Brain microvascular endothelial cell (primary cell): ENCODE measurements at regions not wholly inside any gene's neighbourhood (a gene's known extent, or its start where the extent isn't known, plus 50 kb on each side); places are given as distances from the start of the nearest gene placed in this dataset.
A peak's percentile ranks its signal among the peaks of the same experiment; 100 is the strongest.
"Not testable (repeated sequence)": the region's sequence is repeated elsewhere in the genome, so short reads cannot be mapped to it uniquely, and the experiment has no call there.

Experiments used
- DNase-seq: peaks from one replicate; pipeline ENCODE4 v3.0.0-alpha.2; 2020
- H3K27ac ChIP-seq: fragments of 250-450 bp; sonication (Bioruptor Pico); 2 replicates; pipeline ENCODE4 v1.5.1; 2020; ENCODE audit warnings: mild to moderate bottlenecking, moderate library complexity
- H3K27me3 ChIP-seq: fragments of 250-450 bp; sonication (Bioruptor Pico); replicated peaks from 2 replicates; pipeline ENCODE4 v1.5.1; 2020; ENCODE audit warnings: mild to moderate bottlenecking
- H3K36me3 ChIP-seq: fragments of 250-450 bp; sonication (Bioruptor Pico); replicated peaks from 2 replicates; pipeline ENCODE4 v1.5.1; 2020; ENCODE audit warnings: mild to moderate bottlenecking
- H3K4me3 ChIP-seq: 2 replicates; pipeline ENCODE4 v1.5.1; 2011; ENCODE audit warnings: low read depth, mild to moderate bottlenecking, control low read depth, low read length, moderate library complexity
- CTCF ChIP-seq: IDR thresholded peaks from 2 replicates; pipeline ENCODE4 v1.5.1; 2011; ENCODE audit warnings: low read depth, mild to moderate bottlenecking, moderate library complexity, low read length, control low read depth, inconsistent platforms; ENCODE audit errors: missing control alignments
- in situ Hi-C: cut with HindIII; loops from 2 replicates; pipeline ENCODE4 v1.10.0; 2017; ENCODE audit warnings: low sequenced_read_pairs, low pct_ligation_motif_present

GRCh38 chr11:86737737-86738136, 62.6 kb upstream of the PRSS23 start:
- TF ChIP-seq CTCF: no peak
- no peak overlapping the region for H3K4me3 ChIP-seq
- peak overlapping the region; percentile 51 for H3K27ac ChIP-seq
- no peaks in the 10 kb centered on the region for H3K36me3 ChIP-seq
- no peaks in the 10 kb centered on the region for H3K27me3 ChIP-seq
- no peak for DNase-seq
- in situ Hi-C loops: no loop called here

GRCh38 chr11:86737230-86737629, 63.1 kb upstream of the PRSS23 start:
- Histone ChIP-seq H3K27ac (peak overlapping the region; percentile 34), H3K27me3 (no peaks in the 10 kb centered on the region), H3K36me3 (no peaks in the 10 kb centered on the region), H3K4me3 (no peak overlapping the region)
- in situ Hi-C loops: no loop called here
- no peak for TF ChIP-seq CTCF
- no peak for DNase-seq

GRCh38 chr11:86736291-86737143, 63.8 kb upstream of the PRSS23 start:
- in situ Hi-C loops: no loop called here
- DNase-seq: no peak
- no peaks in the 10 kb centered on the region for H3K27me3 ChIP-seq
- no peak overlapping the region for H3K4me3 ChIP-seq
- peak overlapping the region; percentile 88 for H3K27ac ChIP-seq
- TF ChIP-seq CTCF: no peak
- H3K36me3 ChIP-seq: no peaks in the 10 kb centered on the region

DNA sequence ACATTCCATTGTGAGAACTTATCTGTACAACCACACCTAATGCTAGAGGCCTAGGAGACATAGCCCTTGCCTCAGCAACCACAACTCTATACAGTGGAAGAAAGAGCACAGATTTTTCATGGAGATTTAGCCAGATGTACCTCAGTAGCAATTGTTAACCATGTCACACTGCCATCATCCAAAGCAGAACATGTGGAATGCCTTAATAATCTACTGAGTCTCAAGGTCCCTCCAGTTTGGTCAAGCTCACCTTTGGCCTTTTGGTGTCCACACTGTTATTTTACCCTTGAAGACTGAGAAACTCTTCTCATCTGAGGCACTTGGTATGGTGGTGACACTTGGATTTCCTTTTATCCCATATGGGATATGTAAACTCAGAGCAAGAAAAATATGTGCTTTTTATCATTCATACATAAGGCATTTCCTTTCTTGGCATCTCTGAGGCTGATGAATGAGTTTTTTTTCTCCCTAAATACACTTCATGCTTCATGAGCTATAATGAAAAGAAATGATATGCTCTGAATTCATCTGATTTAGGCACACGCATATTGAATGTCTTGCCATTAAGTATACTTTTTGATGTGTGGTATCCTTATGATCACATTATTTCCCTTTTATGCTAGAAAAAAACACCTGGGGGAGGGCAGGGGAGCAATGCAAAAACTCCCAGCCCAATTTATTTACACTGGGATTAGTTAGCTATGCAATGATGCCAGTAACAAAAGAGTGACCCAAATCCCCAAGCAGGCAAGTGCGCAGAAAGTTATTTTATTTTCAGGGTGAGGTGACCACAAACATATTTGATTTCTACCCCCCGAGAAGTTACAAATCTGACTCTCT, 63.3 kb upstream of the ME3 start:
- Histone ChIP-seq H3K4me3 (no peak overlapping the region), H3K27ac (peak overlapping the region; percentile 88), H3K36me3 (no peaks in the 10 kb centered on the region), H3K27me3 (no peaks in the 10 kb centered on the region)
- peak; percentile 55 for DNase-seq
- no peak for TF ChIP-seq CTCF
- in situ Hi-C loops: no loop called here

DNA sequence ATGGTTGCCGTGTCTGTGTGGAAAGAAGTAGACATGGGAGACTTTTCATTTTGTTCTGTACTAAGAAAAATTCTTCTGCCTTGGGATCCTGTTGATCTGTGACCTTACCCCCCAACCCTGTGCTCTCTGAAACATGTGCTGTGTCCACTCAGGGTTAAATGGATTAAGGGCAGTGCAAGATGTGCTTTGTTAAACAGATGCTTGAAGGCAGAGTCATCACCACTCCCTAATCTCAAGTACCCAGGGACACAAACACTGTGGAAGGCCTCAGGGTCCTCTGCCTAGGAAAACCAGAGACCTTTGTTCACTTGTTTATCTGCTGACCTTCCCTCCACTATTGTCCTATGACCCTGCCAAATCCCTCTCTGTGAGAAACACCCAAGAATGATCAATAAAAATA, 60.3 kb upstream of the ME3 start:
- H3K4me3 ChIP-seq, in situ Hi-C loops, H3K27ac ChIP-seq, H3K36me3 ChIP-seq, H3K27me3 ChIP-seq, DNase-seq: not testable (repeated sequence)

- H3K27ac ChIP-seq, in situ Hi-C loops, DNase-seq, H3K4me3 ChIP-seq, H3K36me3 ChIP-seq, H3K27me3 ChIP-seq: not testable (repeated sequence)
Measured at GRCh38 chr11:86732286-86732685, 59.9 kb upstream of the ME3 start.

DNA sequence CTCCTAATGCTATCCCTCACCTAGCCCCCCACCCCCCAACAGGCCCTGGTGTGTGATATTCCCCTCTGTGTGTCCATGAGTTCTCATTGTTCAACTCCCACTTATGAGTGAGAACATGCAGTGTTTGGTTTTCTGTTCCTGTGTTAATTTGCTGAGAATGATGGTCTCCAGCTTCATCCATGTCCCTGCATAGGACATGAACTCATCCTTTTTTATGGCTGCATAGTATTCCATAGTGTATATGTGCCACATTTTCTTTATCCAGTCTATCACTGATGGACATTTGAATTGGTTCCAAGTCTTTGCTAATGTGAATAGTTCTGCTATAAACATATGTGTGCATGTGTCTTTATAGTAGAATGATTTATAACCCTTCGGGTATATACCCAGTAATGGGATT, 57.2 kb upstream of the ME3 start:
- H3K27ac ChIP-seq, H3K36me3 ChIP-seq, in situ Hi-C loops, H3K4me3 ChIP-seq, H3K27me3 ChIP-seq, DNase-seq: not testable (repeated sequence)
